ENCODE measurements at regions not wholly inside any gene's neighbourhood (a gene's known extent, or its start where the extent isn't known, plus 50 kb on each side); places are given as distances from the start of the nearest gene placed in this dataset.

- TF ChIP-seq TCF7L2 (IDR thresholded peaks at IDR 0.05; ENCODE audit: low read depth, low read length) (no peak), POLR2AphosphoS5 (IDR thresholded peaks at IDR 0.05; ENCODE audit: low read depth, low read length) (no peak), CTCF (IDR thresholded peaks at IDR 0.05) (no peak), SIN3A (IDR thresholded peaks at IDR 0.05; ENCODE audit: borderline replicate concordance, insufficient read depth, low read depth, low read length) (no peak), REST (IDR thresholded peaks at IDR 0.05; ENCODE audit: insufficient read depth in 1 of 2, low read depth in 2 of 2, low read length in 1 of 2) (no peak)
Measured at GRCh38 chr10:43867113-43867512, 218.4 kb upstream of the ZNF32 start.
